ENCODE measurements at regions not wholly inside any gene's neighbourhood (a gene's known extent, or its start where the extent isn't known, plus 50 kb on each side); places are given as distances from the start of the nearest gene placed in this dataset.
"Not testable (repeated sequence)": the region's sequence is repeated elsewhere in the genome, so short reads cannot be mapped to it uniquely, and the experiment has no call there.

GRCh38 chrX:95762716-95763115 is 921.9 kb upstream of the DIAPH2 start:
- H3K9me3 ChIP-seq = no peaks in the 10 kb centered on the region
- H3K4me1 ChIP-seq (ENCODE audit: control insufficient read depth in 1 of 2, low read depth in 2 of 2) = no peaks in the 10 kb centered on the region
- TF ChIP-seq CTCF (IDR thresholded peaks at IDR 0.05) = no peak
- H3K36me3 ChIP-seq = no peaks in the 10 kb centered on the region
- no peaks in the 10 kb centered on the region for H3K27me3 ChIP-seq (replicated peaks; ENCODE audit: insufficient read depth)
- DNase-seq (ENCODE audit: low spot score) (no peak), ATAC-seq (ENCODE audit: insufficient number of reproducible peaks, low FRiP score, low read depth) (no peak)
- H3K27ac ChIP-seq = no peak overlapping the region
- H3K4me3 ChIP-seq = no peak overlapping the region

- H3K36me3 ChIP-seq = no peaks in the 10 kb centered on the region
- no peak overlapping the region for H3K4me3 ChIP-seq
- TF ChIP-seq CTCF (IDR thresholded peaks at IDR 0.05) = peak; percentile 26
- ATAC-seq (ENCODE audit: insufficient number of reproducible peaks, low FRiP score, low read depth) (no peak), DNase-seq (ENCODE audit: low spot score) (no peak)
- no peaks in the 10 kb centered on the region for H3K27me3 ChIP-seq (replicated peaks; ENCODE audit: insufficient read depth)
- no peaks in the 10 kb centered on the region for H3K4me1 ChIP-seq (ENCODE audit: control insufficient read depth in 1 of 2, low read depth in 2 of 2)
- H3K9me3 ChIP-seq = no peaks in the 10 kb centered on the region
- H3K27ac ChIP-seq = no peak overlapping the region
These were observed 919.6 kb upstream of the DIAPH2 start for GRCh38 chrX:95764972-95765451.

- not testable (repeated sequence) for H3K27me3 ChIP-seq (replicated peaks; ENCODE audit: insufficient read depth); ATAC-seq (ENCODE audit: insufficient number of reproducible peaks, low FRiP score, low read depth); H3K27ac ChIP-seq; DNase-seq (ENCODE audit: low spot score); H3K4me3 ChIP-seq; H3K9me3 ChIP-seq; H3K36me3 ChIP-seq; H3K4me1 ChIP-seq (ENCODE audit: control insufficient read depth in 1 of 2, low read depth in 2 of 2)
These were observed 913.4 kb upstream of the DIAPH2 start for GRCh38 chrX:95771198-95771597.

- Histone ChIP-seq H3K27ac (no peak overlapping the region), H3K9me3 (no peaks in the 10 kb centered on the region), H3K27me3 (replicated peaks; ENCODE audit: insufficient read depth) (no peaks in the 10 kb centered on the region), H3K4me1 (ENCODE audit: control insufficient read depth in 1 of 2, low read depth in 2 of 2) (no peaks in the 10 kb centered on the region), H3K4me3 (no peak overlapping the region), H3K36me3 (no peaks in the 10 kb centered on the region)
- DNase-seq (ENCODE audit: low spot score) (no peak), ATAC-seq (ENCODE audit: insufficient number of reproducible peaks, low FRiP score, low read depth) (no peak)
- TF ChIP-seq CTCF (IDR thresholded peaks at IDR 0.05) = no peak
These were observed 892.8 kb upstream of the DIAPH2 start for GRCh38 chrX:95791876-95792275.

- no peaks in the 10 kb centered on the region for H3K36me3 ChIP-seq
- H3K27me3 ChIP-seq (replicated peaks; ENCODE audit: insufficient read depth) = no peaks in the 10 kb centered on the region
- no peaks in the 10 kb centered on the region for H3K9me3 ChIP-seq
- no peaks in the 10 kb centered on the region for H3K4me1 ChIP-seq (ENCODE audit: control insufficient read depth in 1 of 2, low read depth in 2 of 2)
- no peak overlapping the region for H3K27ac ChIP-seq
- no peak for ATAC-seq (ENCODE audit: insufficient number of reproducible peaks, low FRiP score, low read depth)
- H3K4me3 ChIP-seq = no peak overlapping the region
- no peak for TF ChIP-seq CTCF (IDR thresholded peaks at IDR 0.05)
- no peak for DNase-seq (ENCODE audit: low spot score)
These were observed 887.3 kb upstream of the DIAPH2 start for GRCh38 chrX:95797344-95797743.

- no peak overlapping the region for H3K27ac ChIP-seq
These were observed 860.8 kb upstream of the DIAPH2 start for GRCh38 chrX:95823796-95824195.

More at GRCh38 chrX:95823796-95824195, 860.8 kb upstream of the DIAPH2 start:
- TF ChIP-seq CTCF (IDR thresholded peaks at IDR 0.05) = no peak
- ATAC-seq (ENCODE audit: insufficient number of reproducible peaks, low FRiP score, low read depth) (no peak), DNase-seq (ENCODE audit: low spot score) (no peak)
- Histone ChIP-seq H3K27me3 (replicated peaks; ENCODE audit: insufficient read depth) (no peaks in the 10 kb centered on the region), H3K4me3 (no peak overlapping the region), H3K9me3 (no peaks in the 10 kb centered on the region), H3K4me1 (ENCODE audit: control insufficient read depth in 1 of 2, low read depth in 2 of 2) (no peaks in the 10 kb centered on the region), H3K36me3 (no peaks in the 10 kb centered on the region)

Data from thoracic aorta (tissue), 2 donors.